Nephron (organoid): ENCODE measurements at regions not wholly inside any gene's neighbourhood (a gene's known extent, or its start where the extent isn't known, plus 50 kb on each side); places are given as distances from the start of the nearest gene placed in this dataset.
"Not testable (repeated sequence)": the region's sequence is repeated elsewhere in the genome, so short reads cannot be mapped to it uniquely, and the experiment has no call there.

Experiments
- H3K27ac Mint-ChIP-seq, 3 experiments: 2 replicates each; pipeline ENCODE4 v1.8.0; 2020; ENCODE audit warnings: mixed read lengths in 3 of 3, mild to moderate bottlenecking in 2 of 3, moderate library complexity in 1 of 3
- H3K27me3 Mint-ChIP-seq: 2 replicates; pipeline ENCODE4 v1.8.0; 2021; ENCODE audit warnings: low read depth, mild to moderate bottlenecking, moderate library complexity, mixed read lengths
- H3K36me3 Mint-ChIP-seq: 2 replicates; pipeline ENCODE4 v1.8.0; 2020; ENCODE audit warnings: low read depth, mixed read lengths
- H3K4me1 Mint-ChIP-seq: 2 replicates; pipeline ENCODE4 v1.8.0; 2020; ENCODE audit warnings: mixed read lengths
- H3K4me3 Mint-ChIP-seq, 3 experiments: 2 replicates each; pipeline ENCODE4 v1.8.0; 2020; ENCODE audit warnings: mild to moderate bottlenecking in 3 of 3, mixed read lengths in 3 of 3, moderate library complexity in 2 of 3
- H3K9me3 Mint-ChIP-seq: 2 replicates; pipeline ENCODE4 v1.8.0; 2020; ENCODE audit warnings: mixed read lengths
- TF ChIP-seq, protein P1 (sequence below), 3 experiments: fragments of 200-600 bp; sonication (generic); IDR thresholded peaks; one replicate each; pipeline ENCODE4 v1.5.0; 2021; ENCODE audit warnings: antibody characterized with exemption in 3 of 3; ENCODE audit not compliant: unreplicated experiment in 3 of 3

DNA sequence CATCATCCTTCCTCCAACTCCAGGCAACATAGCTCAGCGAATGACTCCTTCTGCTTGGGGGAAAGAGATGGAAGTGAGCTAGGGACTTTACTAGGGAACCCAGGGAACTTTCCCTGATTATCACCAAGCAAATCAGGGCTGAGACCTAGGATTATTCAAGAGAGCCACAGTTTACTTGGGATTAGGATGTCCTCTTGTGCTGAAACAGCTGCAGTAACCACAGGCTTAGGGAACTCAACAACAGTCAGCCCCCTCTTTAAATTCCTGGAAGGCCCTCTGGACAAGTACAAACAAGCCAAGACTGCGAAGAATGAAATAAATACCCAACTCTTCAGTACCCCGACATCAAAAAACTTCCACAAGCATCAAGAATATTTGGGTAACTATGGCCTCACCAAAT lies 700.9 kb downstream of the COL12A1 start:
- Mint-ChIP-seq H3K4me1 (no peaks in the 10 kb centered on the region), H3K9me3 (peaks cover 41% of the 10 kb centered on the region), H3K27ac (no peak overlapping the region), H3K27me3 (no peaks in the 10 kb centered on the region), H3K36me3 (peaks cover 5% of the 10 kb centered on the region), H3K4me3 (no peak overlapping the region)
- TF ChIP-seq, protein P1, sequence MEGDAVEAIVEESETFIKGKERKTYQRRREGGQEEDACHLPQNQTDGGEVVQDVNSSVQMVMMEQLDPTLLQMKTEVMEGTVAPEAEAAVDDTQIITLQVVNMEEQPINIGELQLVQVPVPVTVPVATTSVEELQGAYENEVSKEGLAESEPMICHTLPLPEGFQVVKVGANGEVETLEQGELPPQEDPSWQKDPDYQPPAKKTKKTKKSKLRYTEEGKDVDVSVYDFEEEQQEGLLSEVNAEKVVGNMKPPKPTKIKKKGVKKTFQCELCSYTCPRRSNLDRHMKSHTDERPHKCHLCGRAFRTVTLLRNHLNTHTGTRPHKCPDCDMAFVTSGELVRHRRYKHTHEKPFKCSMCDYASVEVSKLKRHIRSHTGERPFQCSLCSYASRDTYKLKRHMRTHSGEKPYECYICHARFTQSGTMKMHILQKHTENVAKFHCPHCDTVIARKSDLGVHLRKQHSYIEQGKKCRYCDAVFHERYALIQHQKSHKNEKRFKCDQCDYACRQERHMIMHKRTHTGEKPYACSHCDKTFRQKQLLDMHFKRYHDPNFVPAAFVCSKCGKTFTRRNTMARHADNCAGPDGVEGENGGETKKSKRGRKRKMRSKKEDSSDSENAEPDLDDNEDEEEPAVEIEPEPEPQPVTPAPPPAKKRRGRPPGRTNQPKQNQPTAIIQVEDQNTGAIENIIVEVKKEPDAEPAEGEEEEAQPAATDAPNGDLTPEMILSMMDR (IDR thresholded peaks at IDR 0.05; ENCODE audit: unreplicated experiment in 3 of 3) = no peak

DNA sequence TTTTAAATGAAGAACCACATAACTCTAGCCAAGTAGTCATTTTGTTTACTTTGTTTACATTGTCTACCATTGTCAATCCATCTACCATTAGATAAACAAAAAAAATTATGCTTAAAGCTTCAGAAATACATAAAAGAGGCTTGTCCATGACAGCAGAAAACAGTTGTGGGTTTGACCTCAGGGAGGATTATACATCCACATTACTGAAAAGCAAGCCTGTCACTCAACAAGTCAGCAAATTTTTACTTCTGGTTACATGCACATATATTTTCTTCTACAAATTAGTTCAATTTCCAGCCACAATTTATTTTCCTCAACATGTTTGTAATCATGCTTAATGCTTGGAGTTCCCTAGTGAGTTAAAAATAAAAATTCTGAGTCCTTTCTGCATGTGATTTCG lies 713.3 kb downstream of the COL12A1 start:
- H3K4me1 Mint-ChIP-seq = no peaks in the 10 kb centered on the region
- TF ChIP-seq, protein P1 (IDR thresholded peaks at IDR 0.05; ENCODE audit: unreplicated experiment in 3 of 3) = no peak
- H3K27me3 Mint-ChIP-seq = no peaks in the 10 kb centered on the region
- H3K4me3 Mint-ChIP-seq = no peak overlapping the region
- no peak overlapping the region for H3K27ac Mint-ChIP-seq
- H3K9me3 Mint-ChIP-seq = peaks cover 9% of the 10 kb centered on the region
- no peaks in the 10 kb centered on the region for H3K36me3 Mint-ChIP-seq

DNA sequence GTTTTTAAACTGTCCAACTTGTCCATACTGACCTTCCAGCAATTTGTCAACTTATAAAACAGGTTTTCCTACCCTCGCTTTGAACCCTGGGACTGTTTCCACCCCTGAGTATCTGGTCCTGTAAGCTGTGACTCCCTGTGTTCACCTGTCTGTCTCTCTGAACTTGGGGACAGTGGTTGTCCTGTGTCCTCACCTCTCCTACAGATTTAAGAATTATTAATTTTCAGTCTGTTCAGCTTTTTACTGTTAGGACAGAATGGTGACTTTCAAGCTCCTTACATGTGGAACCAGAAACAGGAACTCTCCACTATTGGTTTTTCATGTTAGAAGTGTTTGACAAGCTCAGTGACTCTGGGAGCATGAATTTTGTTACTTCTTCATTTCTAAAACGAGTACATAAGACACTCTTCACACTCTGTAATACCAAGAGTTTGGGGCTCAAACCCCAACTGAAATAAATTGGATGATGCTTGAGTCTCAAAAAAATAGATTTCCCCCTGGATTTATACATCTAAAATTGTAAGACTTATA lies 713.9 kb downstream of the COL12A1 start:
- TF ChIP-seq, protein P1 (IDR thresholded peaks at IDR 0.05; ENCODE audit: unreplicated experiment in 3 of 3) = no peak

DNA sequence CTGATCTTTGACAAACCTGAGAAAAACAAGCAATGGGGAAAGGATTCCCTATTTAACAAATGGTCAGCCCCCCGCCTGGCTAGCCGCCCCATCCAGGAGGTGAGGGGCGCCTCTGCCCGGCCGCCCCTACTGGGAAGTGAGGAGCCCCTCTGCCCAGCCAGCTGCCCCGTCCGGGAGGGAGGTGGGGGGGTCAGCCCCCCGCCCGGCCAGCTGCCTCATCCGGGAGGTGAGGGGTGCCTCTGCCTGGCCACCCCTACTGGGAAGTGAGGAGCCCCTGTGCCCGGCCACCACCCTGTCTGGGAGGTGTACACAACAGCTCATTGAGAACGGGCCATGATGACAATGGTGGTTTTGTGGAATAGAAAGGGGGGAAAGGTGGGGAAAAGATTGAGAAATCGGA lies 717.1 kb downstream of the COL12A1 start:
- H3K36me3 Mint-ChIP-seq, H3K4me1 Mint-ChIP-seq, H3K27me3 Mint-ChIP-seq, H3K27ac Mint-ChIP-seq, H3K4me3 Mint-ChIP-seq: not testable (repeated sequence)
- H3K9me3 Mint-ChIP-seq = peaks cover 17% of the 10 kb centered on the region

More for the DNA sequence above, 713.9 kb downstream of the COL12A1 start:
- Mint-ChIP-seq H3K27ac (no peak overlapping the region), H3K36me3 (no peaks in the 10 kb centered on the region), H3K4me1 (no peaks in the 10 kb centered on the region), H3K9me3 (peaks cover 9% of the 10 kb centered on the region), H3K4me3 (no peak overlapping the region), H3K27me3 (no peaks in the 10 kb centered on the region)

DNA sequence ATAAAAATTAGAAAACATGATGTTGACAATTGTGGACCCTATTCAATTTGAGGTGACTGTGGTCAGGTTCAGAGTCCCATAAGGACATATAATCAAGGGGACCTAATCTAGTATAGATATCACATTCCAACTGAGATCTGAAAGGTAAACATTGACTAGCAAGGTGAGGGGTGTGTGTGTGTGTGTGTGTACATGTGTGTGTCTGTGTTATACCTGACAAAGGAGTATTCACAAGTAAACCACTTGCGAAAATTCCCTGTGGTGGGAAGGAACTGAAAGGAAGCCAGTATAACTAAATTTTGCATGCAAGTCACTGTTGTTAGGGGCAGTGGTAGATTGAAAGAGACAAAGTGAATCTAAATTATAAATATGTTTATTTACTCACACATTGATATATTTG lies 723.7 kb downstream of the COL12A1 start:
- TF ChIP-seq, protein P1 (IDR thresholded peaks at IDR 0.05; ENCODE audit: unreplicated experiment in 3 of 3) = no peak
- Mint-ChIP-seq H3K36me3 (no peaks in the 10 kb centered on the region), H3K9me3 (peaks cover 8% of the 10 kb centered on the region), H3K4me1 (no peaks in the 10 kb centered on the region), H3K27me3 (no peaks in the 10 kb centered on the region), H3K27ac (no peak overlapping the region), H3K4me3 (no peak overlapping the region)

DNA sequence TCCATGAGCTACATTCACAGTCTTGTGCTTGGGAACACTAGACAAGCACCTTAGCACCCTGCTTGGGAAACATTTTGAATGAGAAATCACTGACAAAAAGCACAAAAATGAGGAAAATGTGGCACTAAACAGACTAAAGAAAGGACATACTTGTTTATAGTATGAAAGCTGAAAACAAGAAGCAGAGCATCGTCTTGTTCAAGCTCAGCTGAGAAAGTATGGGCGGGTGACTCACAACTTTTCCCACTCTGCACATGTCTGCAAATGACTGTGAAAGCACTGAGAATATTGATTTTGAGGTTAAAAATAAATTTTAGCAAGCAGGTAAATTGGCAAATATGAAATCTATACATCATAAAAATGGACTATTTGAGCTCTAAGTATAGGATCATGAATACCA lies 725.3 kb downstream of the COL12A1 start:
- TF ChIP-seq, protein P1 (IDR thresholded peaks at IDR 0.05; ENCODE audit: unreplicated experiment in 3 of 3) = no peak
- Mint-ChIP-seq H3K4me3 (no peak overlapping the region), H3K27me3 (no peaks in the 10 kb centered on the region), H3K4me1 (no peaks in the 10 kb centered on the region), H3K9me3 (peaks cover 2% of the 10 kb centered on the region), H3K36me3 (no peaks in the 10 kb centered on the region), H3K27ac (no peak overlapping the region)
